Hepatocyte (in vitro differentiated cells): ENCODE measurements at regions not wholly inside any gene's neighbourhood (a gene's known extent, or its start where the extent isn't known, plus 50 kb on each side); places are given as distances from the start of the nearest gene placed in this dataset.

Experiments
- DNase-seq: peaks from one replicate; pipeline ENCODE4 v3.0.0-alpha.2; 2016; ENCODE audit warnings: low spot score
- H2AFZ ChIP-seq: fragments of 200-600 bp; sonication (generic); 2 replicates; pipeline ENCODE4 v1.6.0; 2016; ENCODE audit warnings: antibody characterized with exemption, mild to moderate bottlenecking
- H3K27ac ChIP-seq: fragments of 200-600 bp; sonication (generic); 2 replicates; pipeline ENCODE4 v1.5.1; 2016; ENCODE audit warnings: mild to moderate bottlenecking
- H3K27me3 ChIP-seq: fragments of 200-600 bp; sonication (generic); 2 replicates; pipeline ENCODE4 v1.6.1; 2016
- H3K36me3 ChIP-seq: fragments of 200-600 bp; sonication (generic); replicated peaks from 2 replicates; pipeline ENCODE4 v1.5.1; 2016; ENCODE audit warnings: low read depth; ENCODE audit not compliant: insufficient read depth
- H3K4me1 ChIP-seq: fragments of 200-600 bp; sonication (generic); 2 replicates; pipeline ENCODE4 v1.5.1; 2016; ENCODE audit warnings: mild to moderate bottlenecking, moderate library complexity; ENCODE audit not compliant: insufficient read depth
- H3K4me2 ChIP-seq: fragments of 200-600 bp; sonication (generic); 2 replicates; pipeline ENCODE4 v1.6.0; 2016
- H3K4me3 ChIP-seq: fragments of 200-600 bp; sonication (generic); 2 replicates; pipeline ENCODE4 v1.5.1; 2016; ENCODE audit warnings: mild to moderate bottlenecking
- H3K79me2 ChIP-seq: fragments of 200-600 bp; sonication (generic); 2 replicates; pipeline ENCODE4 v1.6.0; 2017; ENCODE audit warnings: mild to moderate bottlenecking
- H3K9me2 ChIP-seq: fragments of 200-600 bp; sonication (generic); replicated peaks from 2 replicates; pipeline ENCODE4 v1.6.0; 2017; ENCODE audit warnings: mild to moderate bottlenecking; ENCODE audit not compliant: insufficient read depth
- H3K9me3 ChIP-seq: fragments of 200-600 bp; sonication (generic); 2 replicates; pipeline ENCODE4 v1.5.1; 2016; ENCODE audit warnings: low read depth, mild to moderate bottlenecking
- H4K20me1 ChIP-seq: fragments of 200-600 bp; sonication (generic); 2 replicates; pipeline ENCODE4 v1.6.0; 2016; ENCODE audit warnings: mild to moderate bottlenecking; ENCODE audit not compliant: insufficient read depth, poor library complexity, severe bottlenecking
- EZH2 ChIP-seq: fragments of 200-600 bp; sonication (generic); IDR thresholded peaks from 2 replicates; pipeline ENCODE4 v1.6.1; 2016; ENCODE audit warnings: antibody characterized with exemption, mild to moderate bottlenecking, borderline replicate concordance
- EZH2phosphoT487 ChIP-seq: fragments of 200-600 bp; sonication (generic); IDR thresholded peaks from one replicate; pipeline ENCODE4 v1.6.1; 2018; ENCODE audit warnings: antibody characterized with exemption, mild to moderate bottlenecking, low read depth, moderate library complexity; ENCODE audit not compliant: unreplicated experiment, severe bottlenecking
- WGBS: methylation state at CpG from one replicate; pipeline ENCODE4 v1.1.6; 2016; ENCODE audit warnings: low lambda C conversion rate; ENCODE audit errors: missing lambda C conversion rate; 5-methylcytosine and 5-hydroxymethylcytosine counted together
- TF ChIP-seq, protein P1 (sequence below): fragments of 200-600 bp; sonication (generic); IDR thresholded peaks from 2 replicates; pipeline ENCODE4 v1.5.1; 2016; ENCODE audit warnings: antibody characterized with exemption, mild to moderate bottlenecking; ENCODE audit not compliant: poor library complexity

DNA sequence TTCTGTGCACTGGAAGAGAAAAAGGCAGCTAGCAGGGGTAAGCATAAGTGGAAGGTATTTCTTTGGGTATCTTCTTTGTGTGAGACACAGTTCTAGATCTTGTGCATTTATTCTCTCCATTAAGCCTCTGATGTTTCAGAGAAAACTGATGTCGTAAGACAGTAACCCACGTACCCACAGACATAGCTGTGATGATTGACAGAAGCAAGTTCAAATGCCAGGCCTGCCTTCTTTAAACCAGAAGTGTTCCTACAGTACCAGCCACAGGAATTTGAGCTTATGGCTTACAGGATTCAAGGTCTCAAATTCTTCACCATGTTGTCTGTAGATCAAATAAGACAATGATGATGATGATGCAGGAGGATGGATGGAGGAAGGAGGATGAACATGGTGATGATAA lies 161.4 kb upstream of the KCNJ16 start:
- Histone ChIP-seq H3K4me2 (peak overlapping the region; percentile 43), H3K9me2 (no peaks in the 10 kb centered on the region), H3K4me1 (peaks cover 4% of the 10 kb centered on the region), H3K27ac (no peak overlapping the region), H3K27me3 (no peaks in the 10 kb centered on the region), H2AFZ (no peak overlapping the region), H3K9me3 (no peaks in the 10 kb centered on the region), H3K79me2 (no peaks in the 10 kb centered on the region), H3K36me3 (no peaks in the 10 kb centered on the region), H3K4me3 (no peak overlapping the region), H4K20me1 (no peaks in the 10 kb centered on the region)
- WGBS, result 80% methylated on average over 2 of the region's 2 CpGs
- TF ChIP-seq EZH2 (no peak), EZH2phosphoT487 (no peak)
- TF ChIP-seq, protein P1, sequence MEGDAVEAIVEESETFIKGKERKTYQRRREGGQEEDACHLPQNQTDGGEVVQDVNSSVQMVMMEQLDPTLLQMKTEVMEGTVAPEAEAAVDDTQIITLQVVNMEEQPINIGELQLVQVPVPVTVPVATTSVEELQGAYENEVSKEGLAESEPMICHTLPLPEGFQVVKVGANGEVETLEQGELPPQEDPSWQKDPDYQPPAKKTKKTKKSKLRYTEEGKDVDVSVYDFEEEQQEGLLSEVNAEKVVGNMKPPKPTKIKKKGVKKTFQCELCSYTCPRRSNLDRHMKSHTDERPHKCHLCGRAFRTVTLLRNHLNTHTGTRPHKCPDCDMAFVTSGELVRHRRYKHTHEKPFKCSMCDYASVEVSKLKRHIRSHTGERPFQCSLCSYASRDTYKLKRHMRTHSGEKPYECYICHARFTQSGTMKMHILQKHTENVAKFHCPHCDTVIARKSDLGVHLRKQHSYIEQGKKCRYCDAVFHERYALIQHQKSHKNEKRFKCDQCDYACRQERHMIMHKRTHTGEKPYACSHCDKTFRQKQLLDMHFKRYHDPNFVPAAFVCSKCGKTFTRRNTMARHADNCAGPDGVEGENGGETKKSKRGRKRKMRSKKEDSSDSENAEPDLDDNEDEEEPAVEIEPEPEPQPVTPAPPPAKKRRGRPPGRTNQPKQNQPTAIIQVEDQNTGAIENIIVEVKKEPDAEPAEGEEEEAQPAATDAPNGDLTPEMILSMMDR, result no peak
- DNase-seq, result no peak

DNA sequence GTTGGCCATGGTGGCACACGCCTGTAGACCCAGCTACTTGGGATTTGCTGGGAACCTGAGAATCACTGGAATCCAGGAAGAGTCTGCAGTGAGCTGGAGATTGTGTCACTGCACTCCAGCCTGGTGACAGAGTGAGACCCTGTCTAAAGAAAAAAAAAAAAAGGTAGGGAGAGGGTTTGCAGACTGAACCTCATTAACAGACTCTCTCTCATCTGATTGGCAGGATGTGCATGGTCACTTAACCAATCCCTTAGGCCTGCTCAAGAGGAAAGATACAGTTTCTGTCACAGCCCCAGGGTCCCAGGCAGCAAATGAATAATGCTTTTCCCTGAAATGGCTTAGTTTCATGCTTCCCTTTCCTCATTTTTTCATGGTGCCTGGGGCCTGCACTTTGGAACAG lies 160.5 kb upstream of the KCNJ16 start:
- no peaks in the 10 kb centered on the region for H3K36me3 ChIP-seq
- no peaks in the 10 kb centered on the region for H3K9me3 ChIP-seq
- WGBS, result 90% methylated on average over 1 of the region's 1 CpG
- H3K4me2 ChIP-seq, result no peak overlapping the region
- H3K79me2 ChIP-seq, result no peaks in the 10 kb centered on the region
- H3K27me3 ChIP-seq, result no peaks in the 10 kb centered on the region
- no peak for DNase-seq
- TF ChIP-seq, protein P1, result no peak
- TF ChIP-seq EZH2phosphoT487, result no peak
- TF ChIP-seq EZH2, result no peak
- H2AFZ ChIP-seq, result no peak overlapping the region
- H3K4me1 ChIP-seq, result no peaks in the 10 kb centered on the region
- no peak overlapping the region for H3K27ac ChIP-seq
- H3K4me3 ChIP-seq, result no peak overlapping the region
- no peaks in the 10 kb centered on the region for H3K9me2 ChIP-seq
- no peaks in the 10 kb centered on the region for H4K20me1 ChIP-seq

DNA sequence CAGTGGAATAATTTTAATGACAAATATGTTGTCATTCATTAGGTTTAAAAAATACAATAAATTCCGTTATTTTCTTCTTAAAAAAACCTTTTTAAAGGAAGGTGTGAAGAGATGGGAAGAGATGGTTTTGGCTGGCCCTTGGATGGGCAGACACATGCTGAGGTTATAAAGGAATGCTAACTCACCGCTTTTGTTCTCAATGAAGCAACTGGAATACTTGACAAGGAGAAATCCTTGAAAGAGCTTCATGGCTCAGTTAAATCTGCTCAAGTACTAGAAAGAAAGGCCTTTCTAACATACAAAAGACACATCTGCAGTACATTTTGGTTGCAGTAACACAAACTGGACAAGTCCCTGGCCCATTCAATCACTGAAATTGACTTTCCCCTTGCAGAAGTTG lies 158.3 kb upstream of the KCNJ16 start:
- H3K9me2 ChIP-seq, result no peaks in the 10 kb centered on the region
- TF ChIP-seq, protein P1, result no peak
- TF ChIP-seq EZH2phosphoT487 (no peak), EZH2 (no peak)
- WGBS, result 86% methylated on average over 2 of the region's 2 CpGs
- no peaks in the 10 kb centered on the region for H3K36me3 ChIP-seq
- H3K9me3 ChIP-seq, result no peaks in the 10 kb centered on the region
- H3K27ac ChIP-seq, result no peak overlapping the region
- no peaks in the 10 kb centered on the region for H4K20me1 ChIP-seq
- H2AFZ ChIP-seq, result no peak overlapping the region
- DNase-seq, result no peak
- H3K27me3 ChIP-seq, result no peaks in the 10 kb centered on the region
- H3K4me3 ChIP-seq, result no peak overlapping the region
- H3K4me1 ChIP-seq, result no peaks in the 10 kb centered on the region
- H3K4me2 ChIP-seq, result no peak overlapping the region
- no peaks in the 10 kb centered on the region for H3K79me2 ChIP-seq

DNA sequence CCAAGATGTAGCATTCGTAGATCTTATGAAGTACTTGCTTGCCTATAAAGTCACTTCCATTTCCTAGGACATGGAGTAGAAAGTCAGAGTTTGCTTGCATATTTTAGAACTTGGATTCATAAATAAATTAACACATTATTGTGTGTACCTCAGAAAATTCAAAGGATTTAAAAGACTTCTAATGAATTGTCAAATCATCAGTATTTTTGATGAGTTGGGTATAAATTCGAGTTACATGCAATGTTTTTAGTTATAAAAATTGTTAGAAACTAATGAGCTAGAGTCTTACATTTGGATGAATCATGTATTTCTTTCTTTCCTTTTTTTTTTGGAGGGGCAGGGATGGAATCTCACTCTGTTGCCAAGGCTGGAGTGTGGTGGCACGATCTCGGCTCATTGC lies 156.9 kb upstream of the KCNJ16 start:
- Histone ChIP-seq H3K27me3 (no peaks in the 10 kb centered on the region), H3K27ac (no peak overlapping the region), H3K4me2 (no peak overlapping the region), H3K36me3 (no peaks in the 10 kb centered on the region), H3K9me2 (no peaks in the 10 kb centered on the region), H3K4me3 (no peak overlapping the region), H2AFZ (no peak overlapping the region), H3K79me2 (no peaks in the 10 kb centered on the region), H3K4me1 (no peaks in the 10 kb centered on the region), H4K20me1 (no peaks in the 10 kb centered on the region), H3K9me3 (no peaks in the 10 kb centered on the region)
- DNase-seq, result no peak
- TF ChIP-seq, protein P1, result no peak
- TF ChIP-seq EZH2phosphoT487, result no peak
- TF ChIP-seq EZH2, result no peak
- 96% methylated on average over 4 of the region's 4 CpGs for WGBS
